Mucosa of rectum (tissue), 2 donors: ENCODE measurements at regions not wholly inside any gene's neighbourhood (a gene's known extent, or its start where the extent isn't known, plus 50 kb on each side); places are given as distances from the start of the nearest gene placed in this dataset.

ENCODE experiments used
- H3K27ac ChIP-seq, 2 donors: one replicate each; pipeline ENCODE4 v1.7.0; 2013; ENCODE audit warnings: inconsistent platforms in 2 of 2, low read depth in 2 of 2, low read length in 2 of 2
- H3K27me3 ChIP-seq, 2 donors: one replicate each; pipeline ENCODE4 v1.7.0; 2013; ENCODE audit warnings: low read length in 2 of 2; ENCODE audit not compliant: control insufficient read depth in 2 of 2, insufficient read depth in 2 of 2
- H3K36me3 ChIP-seq, 2 donors: one replicate each; pipeline ENCODE4 v1.7.0; 2013; ENCODE audit warnings: low read length in 2 of 2; ENCODE audit not compliant: control insufficient read depth in 2 of 2, insufficient read depth in 2 of 2
- H3K4me1 ChIP-seq, 2 donors: one replicate each; pipeline ENCODE4 v1.7.0; 2013; ENCODE audit warnings: low read length in 2 of 2, mild to moderate bottlenecking in 1 of 2; ENCODE audit not compliant: control insufficient read depth in 2 of 2, insufficient read depth in 2 of 2
- H3K4me3 ChIP-seq, 2 donors: one replicate each; pipeline ENCODE4 v1.7.0; 2013; ENCODE audit warnings: low read length in 2 of 2
- H3K9ac ChIP-seq, 2 donors: one replicate each; pipeline ENCODE4 v1.7.0; 2013; ENCODE audit warnings: low read length in 2 of 2, low read depth in 1 of 2, mild to moderate bottlenecking in 1 of 2
- H3K9me3 ChIP-seq, 2 donors: one replicate each; pipeline ENCODE4 v1.7.0; 2013; ENCODE audit warnings: low read length in 2 of 2; ENCODE audit not compliant: control insufficient read depth in 2 of 2
- donor health status: healthy.
- donor health status: Normal muscosa, but diverticular disease.

GRCh38 chr9:91101611-91102168 is 260.0 kb downstream of the AUH start:
- H3K4me3 ChIP-seq = no peak overlapping the region
- peaks cover 4 to 5% of the 10 kb centered on the region in 2 donors for H3K4me1 ChIP-seq
- H3K9me3 ChIP-seq = no peaks in the 10 kb centered on the region
- H3K27me3 ChIP-seq = no peaks in the 10 kb centered on the region
- H3K9ac ChIP-seq = no peak overlapping the region
- H3K36me3 ChIP-seq = no peaks in the 10 kb centered on the region
- no peak overlapping the region for H3K27ac ChIP-seq

GRCh38 chr9:91102269-91102668 is 259.4 kb downstream of the AUH start:
- Histone ChIP-seq H3K36me3 (no peaks in the 10 kb centered on the region), H3K9me3 (no peaks in the 10 kb centered on the region), H3K27me3 (no peaks in the 10 kb centered on the region), H3K4me1 (peaks cover 4 to 5% of the 10 kb centered on the region in 2 donors), H3K4me3 (no peak overlapping the region), H3K27ac (no peak overlapping the region), H3K9ac (no peak overlapping the region)

GRCh38 chr9:91103931-91104330 is 257.8 kb downstream of the AUH start:
- Histone ChIP-seq H3K9ac (no peak overlapping the region), H3K36me3 (no peaks in the 10 kb centered on the region), H3K27me3 (no peaks in the 10 kb centered on the region), H3K9me3 (no peaks in the 10 kb centered on the region), H3K27ac (no peak overlapping the region), H3K4me3 (no peak overlapping the region), H3K4me1 (peaks cover 4 to 5% of the 10 kb centered on the region in 2 donors)

- Histone ChIP-seq H3K27ac (no peak overlapping the region), H3K4me3 (no peak overlapping the region), H3K27me3 (no peaks in the 10 kb centered on the region)
These were observed 255.2 kb downstream of the AUH start for GRCh38 chr9:91106415-91107081.

GRCh38 chr9:91111226-91111625 is 250.5 kb downstream of the AUH start:
- no peak overlapping the region for H3K27ac ChIP-seq
- no peaks in the 10 kb centered on the region for H3K36me3 ChIP-seq
- H3K4me3 ChIP-seq = no peak overlapping the region
- no peaks in the 10 kb centered on the region for H3K4me1 ChIP-seq
- peaks cover 0 to under 1% of the 10 kb centered on the region in 2 donors for H3K27me3 ChIP-seq
- H3K9me3 ChIP-seq = no peaks in the 10 kb centered on the region
- H3K9ac ChIP-seq = no peak overlapping the region

More at GRCh38 chr9:91106415-91107081, 255.2 kb downstream of the AUH start:
- Histone ChIP-seq H3K36me3 (no peaks in the 10 kb centered on the region), H3K9me3 (no peaks in the 10 kb centered on the region), H3K9ac (no peak overlapping the region), H3K4me1 (no peaks in the 10 kb centered on the region)

GRCh38 chr9:91111876-91112275 is 249.8 kb downstream of the AUH start:
- Histone ChIP-seq H3K4me1 (no peaks in the 10 kb centered on the region), H3K27me3 (peaks cover 0 to 3% of the 10 kb centered on the region in 2 donors), H3K9ac (no peak overlapping the region), H3K27ac (no peak overlapping the region), H3K4me3 (no peak overlapping the region), H3K36me3 (no peaks in the 10 kb centered on the region), H3K9me3 (no peaks in the 10 kb centered on the region)

GRCh38 chr9:91113016-91113415 is 248.7 kb downstream of the AUH start:
- no peak overlapping the region for H3K9ac ChIP-seq
- H3K27ac ChIP-seq = no peak overlapping the region
- H3K4me3 ChIP-seq = no peak overlapping the region
- no peaks in the 10 kb centered on the region for H3K9me3 ChIP-seq
- H3K36me3 ChIP-seq = no peaks in the 10 kb centered on the region
- peaks cover 3% of the 10 kb centered on the region in 2 donors for H3K4me1 ChIP-seq
- H3K27me3 ChIP-seq = peaks cover 0 to 3% of the 10 kb centered on the region in 2 donors

- Histone ChIP-seq H3K27me3 (peaks cover 3 to 4% of the 10 kb centered on the region in 2 donors), H3K9me3 (no peaks in the 10 kb centered on the region), H3K4me1 (peaks cover 12% of the 10 kb centered on the region in 2 donors), H3K27ac (no peak overlapping the region), H3K36me3 (no peaks in the 10 kb centered on the region), H3K9ac (no peak overlapping the region), H3K4me3 (no peak overlapping the region)
These were observed 247.3 kb downstream of the AUH start for GRCh38 chr9:91114450-91114849.

GRCh38 chr9:91116211-91116610 is 245.5 kb downstream of the AUH start:
- Histone ChIP-seq H3K4me1 (peaks cover 12% of the 10 kb centered on the region in 2 donors), H3K36me3 (no peaks in the 10 kb centered on the region), H3K9me3 (no peaks in the 10 kb centered on the region), H3K27ac (no peak overlapping the region), H3K4me3 (no peak overlapping the region), H3K27me3 (peaks cover 3 to 4% of the 10 kb centered on the region in 2 donors), H3K9ac (no peak overlapping the region)

- Histone ChIP-seq H3K9me3 (no peaks in the 10 kb centered on the region), H3K27ac (no peak overlapping the region), H3K4me1 (peaks cover 12% of the 10 kb centered on the region in 2 donors), H3K4me3 (no peak overlapping the region), H3K36me3 (no peaks in the 10 kb centered on the region), H3K27me3 (peaks cover 3 to 4% of the 10 kb centered on the region in 2 donors), H3K9ac (no peak overlapping the region)
These were observed 245.0 kb downstream of the AUH start for GRCh38 chr9:91116711-91117110.
